ENCODE measurements at regions not wholly inside any gene's neighbourhood (a gene's known extent, or its start where the extent isn't known, plus 50 kb on each side); places are given as distances from the start of the nearest gene placed in this dataset.
"Not testable (repeated sequence)": the region's sequence is repeated elsewhere in the genome, so short reads cannot be mapped to it uniquely, and the experiment has no call there.

- Histone ChIP-seq H4K20me1 (no peaks in the 10 kb centered on the region), H3K9ac (no peak overlapping the region), H3K36me3 (no peaks in the 10 kb centered on the region), H3K27ac (no peak overlapping the region), H3K27me3 (no peaks in the 10 kb centered on the region), H3K4me3 (no peak overlapping the region), H3K4me1 (no peaks in the 10 kb centered on the region), H3K4me2 (no peak overlapping the region), H3K9me3 (replicated peaks in 1 of 11) (no peaks in the 10 kb centered on the region)
- no peak for TF ChIP-seq Cebpa-rat (IDR thresholded peaks at IDR 0.05)
Observed at GRCh38 chr14:85867450-85867849, 337.5 kb downstream of the FLRT2 start.

GRCh38 chr14:85865701-85866100 is 335.8 kb downstream of the FLRT2 start:
- Histone ChIP-seq H3K9ac (no peak overlapping the region), H3K4me2 (no peak overlapping the region), H3K4me3 (no peak overlapping the region), H3K27ac (no peak overlapping the region), H3K27me3 (no peaks in the 10 kb centered on the region), H3K4me1 (no peaks in the 10 kb centered on the region), H3K9me3 (replicated peaks in 1 of 11) (no peaks in the 10 kb centered on the region), H3K36me3 (no peaks in the 10 kb centered on the region), H4K20me1 (no peaks in the 10 kb centered on the region)
- TF ChIP-seq Cebpa-rat (IDR thresholded peaks at IDR 0.05), result no peak

- H3K27ac ChIP-seq, result no peak overlapping the region
- no peak for TF ChIP-seq Cebpa-rat (IDR thresholded peaks at IDR 0.05)
- H3K4me3 ChIP-seq, result no peak overlapping the region
- H3K9me3 ChIP-seq (replicated peaks in 1 of 11), result no peaks in the 10 kb centered on the region
- H3K4me1 ChIP-seq, result no peaks in the 10 kb centered on the region
- no peak overlapping the region for H3K9ac ChIP-seq
- no peaks in the 10 kb centered on the region for H3K27me3 ChIP-seq
- no peak overlapping the region for H3K4me2 ChIP-seq
- H4K20me1 ChIP-seq, result no peaks in the 10 kb centered on the region
- no peaks in the 10 kb centered on the region for H3K36me3 ChIP-seq
Observed at GRCh38 chr14:85858634-85859033, 328.7 kb downstream of the FLRT2 start.

- no peak overlapping the region for H3K27ac ChIP-seq
- H3K27me3 ChIP-seq, result no peaks in the 10 kb centered on the region
- no peak overlapping the region for H3K4me2 ChIP-seq
- no peaks in the 10 kb centered on the region for H3K9me3 ChIP-seq (replicated peaks in 1 of 11)
- H3K36me3 ChIP-seq, result no peaks in the 10 kb centered on the region
- H3K4me3 ChIP-seq, result no peak overlapping the region
- H4K20me1 ChIP-seq, result no peaks in the 10 kb centered on the region
- TF ChIP-seq Cebpa-rat (IDR thresholded peaks at IDR 0.05), result no peak
- no peak overlapping the region for H3K9ac ChIP-seq
- no peaks in the 10 kb centered on the region for H3K4me1 ChIP-seq
Observed at GRCh38 chr14:85856430-85856829, 326.5 kb downstream of the FLRT2 start.

GRCh38 chr14:85853996-85854526 is 324.1 kb downstream of the FLRT2 start:
- no peaks in the 10 kb centered on the region for H3K36me3 ChIP-seq
- no peaks in the 10 kb centered on the region for H3K27me3 ChIP-seq
- H3K9me3 ChIP-seq (replicated peaks in 1 of 11), result no peaks in the 10 kb centered on the region
- H3K9ac ChIP-seq, result no peak overlapping the region
- H3K4me1 ChIP-seq, result no peaks in the 10 kb centered on the region
- no peak for TF ChIP-seq Cebpa-rat (IDR thresholded peaks at IDR 0.05)
- no peaks in the 10 kb centered on the region for H4K20me1 ChIP-seq
- no peak overlapping the region for H3K4me3 ChIP-seq
- no peak overlapping the region for H3K27ac ChIP-seq
- no peak overlapping the region for H3K4me2 ChIP-seq

- H3K4me3 ChIP-seq, result no peak overlapping the region
- H3K4me2 ChIP-seq, result no peak overlapping the region
- no peak for TF ChIP-seq Cebpa-rat (IDR thresholded peaks at IDR 0.05)
- no peak overlapping the region for H3K9ac ChIP-seq
- no peaks in the 10 kb centered on the region for H3K9me3 ChIP-seq (replicated peaks in 1 of 11)
- no peaks in the 10 kb centered on the region for H3K27me3 ChIP-seq
- H4K20me1 ChIP-seq, result no peaks in the 10 kb centered on the region
- no peak overlapping the region for H3K27ac ChIP-seq
- H3K4me1 ChIP-seq, result no peaks in the 10 kb centered on the region
- H3K36me3 ChIP-seq, result no peaks in the 10 kb centered on the region
Observed at GRCh38 chr14:85852906-85853305, 323.0 kb downstream of the FLRT2 start.

- not testable (repeated sequence) for H3K27me3 ChIP-seq; H4K20me1 ChIP-seq; H3K4me1 ChIP-seq; H3K4me2 ChIP-seq; H3K36me3 ChIP-seq; H3K9me3 ChIP-seq (replicated peaks in 1 of 11); H3K4me3 ChIP-seq; H3K27ac ChIP-seq; H3K9ac ChIP-seq
Observed at GRCh38 chr14:85852123-85852522, 322.2 kb downstream of the FLRT2 start.

- H3K4me1 ChIP-seq; H3K4me2 ChIP-seq; H3K4me3 ChIP-seq; H3K27ac ChIP-seq; H3K36me3 ChIP-seq; H3K27me3 ChIP-seq; H4K20me1 ChIP-seq; H3K9me3 ChIP-seq (replicated peaks in 1 of 11); H3K9ac ChIP-seq: not testable (repeated sequence)
Observed at GRCh38 chr14:85830549-85830948, 300.6 kb downstream of the FLRT2 start.

GRCh38 chr14:85829601-85830000 is 299.7 kb downstream of the FLRT2 start:
- H3K4me2 ChIP-seq; H3K9me3 ChIP-seq (replicated peaks in 1 of 11); H3K27me3 ChIP-seq; H3K36me3 ChIP-seq; H3K27ac ChIP-seq; H3K4me3 ChIP-seq; H3K4me1 ChIP-seq; H3K9ac ChIP-seq; H4K20me1 ChIP-seq: not testable (repeated sequence)

GRCh38 chr14:85824526-85824925 is 294.6 kb downstream of the FLRT2 start:
- no peak overlapping the region for H3K27ac ChIP-seq
- no peak overlapping the region for H3K4me3 ChIP-seq
- no peaks in the 10 kb centered on the region for H4K20me1 ChIP-seq
- no peaks in the 10 kb centered on the region for H3K36me3 ChIP-seq
- TF ChIP-seq Cebpa-rat (IDR thresholded peaks at IDR 0.05), result no peak
- no peak overlapping the region for H3K4me2 ChIP-seq
- no peaks in the 10 kb centered on the region for H3K27me3 ChIP-seq
- no peak overlapping the region for H3K9ac ChIP-seq
- no peaks in the 10 kb centered on the region; a peak in 1 of 22 replicates for H3K9me3 ChIP-seq (replicated peaks in 1 of 11)
- no peaks in the 10 kb centered on the region for H3K4me1 ChIP-seq

- Histone ChIP-seq H3K27ac (no peak overlapping the region), H3K9me3 (replicated peaks in 1 of 11) (no peaks in the 10 kb centered on the region; a peak in 1 of 22 replicates), H3K4me1 (no peaks in the 10 kb centered on the region), H3K4me2 (no peak overlapping the region), H3K4me3 (no peak overlapping the region), H3K36me3 (no peaks in the 10 kb centered on the region), H4K20me1 (no peaks in the 10 kb centered on the region), H3K9ac (no peak overlapping the region), H3K27me3 (no peaks in the 10 kb centered on the region)
- no peak for TF ChIP-seq Cebpa-rat (IDR thresholded peaks at IDR 0.05)
Observed at GRCh38 chr14:85822236-85822635, 292.3 kb downstream of the FLRT2 start.
